HEK293 (cell line): ENCODE measurements at regions not wholly inside any gene's neighbourhood (a gene's known extent, or its start where the extent isn't known, plus 50 kb on each side); places are given as distances from the start of the nearest gene placed in this dataset.

Source experiments
- CTCF ChIA-PET: fragments of 350-600 bp; formaldehyde crosslinking; extraction: SDS; loops from one replicate; lab custom pipeline; 2021; ENCODE audit warnings: antibody characterized with exemption; lab: Yijun Ruan, JAX
- POLR2A ChIA-PET: fragments of 300-600 bp; formaldehyde crosslinking; extraction: SDS; loops from one replicate; lab custom pipeline; 2020; ENCODE audit warnings: antibody characterized with exemption, inconsistent platforms; lab: Yijun Ruan, JAX
- H3K27ac ChIP-seq: fragments of 200-500 bp; sonication (Bioruptor generic); 2 replicates; pipeline ENCODE4 v1.5.1; 2014; ENCODE audit warnings: low read depth, low read length, control low read depth, inconsistent platforms; ENCODE audit errors: extremely low read depth
- H3K36me3 ChIP-seq, 2 experiments: fragments of 200-500 bp in 1 of 2; sonication (Bioruptor generic) in 1 of 2; 1 replicate in 1 of 2; 2 replicates in 1 of 2; pipeline ENCODE4 v1.5.1; 2014 to 2017; ENCODE audit warnings: inconsistent platforms in 2 of 2, low read length in 2 of 2; ENCODE audit not compliant: control insufficient read depth in 2 of 2, insufficient read depth in 1 of 2
- H3K4me1 ChIP-seq: fragments of 200-500 bp; sonication (Bioruptor generic); 2 replicates; pipeline ENCODE4 v1.5.1; 2014; ENCODE audit warnings: mild to moderate bottlenecking, low read length, inconsistent platforms; ENCODE audit not compliant: control insufficient read depth, insufficient read depth
- H3K4me3 ChIP-seq: 2 replicates; pipeline ENCODE4 v1.5.1; 2011; ENCODE audit warnings: low read depth, mild to moderate bottlenecking, control low read depth, low read length, moderate library complexity
- H3K9me3 ChIP-seq: fragments of 200-500 bp; sonication (Bioruptor generic); 2 replicates; pipeline ENCODE4 v1.5.1; 2014; ENCODE audit warnings: low read depth, low read length, inconsistent platforms; ENCODE audit not compliant: control insufficient read depth, insufficient read depth
- FEZF1 ChIP-seq: fragments of 450-650 bp; formaldehyde crosslinking; IDR thresholded peaks from 2 replicates; pipeline ENCODE4 v1.5.1; 2016; ENCODE audit warnings: missing biosample characterization, missing genetic modification characterization
- MZF1 ChIP-seq: fragments of 450-650 bp; formaldehyde crosslinking; IDR thresholded peaks from 2 replicates; pipeline ENCODE4 v1.5.1; 2017; ENCODE audit warnings: missing biosample characterization, missing genetic modification characterization, borderline replicate concordance
- SP2 ChIP-seq: fragments of 450-650 bp; formaldehyde crosslinking; IDR thresholded peaks from 2 replicates; pipeline ENCODE4 v1.5.1; 2016; ENCODE audit warnings: missing biosample characterization, missing genetic modification characterization
- WT1 ChIP-seq: fragments of 450-650 bp; formaldehyde crosslinking; IDR thresholded peaks from 2 replicates; pipeline ENCODE4 v1.5.1; 2016; ENCODE audit warnings: missing biosample characterization, missing genetic modification characterization
- YY2 ChIP-seq: fragments of 450-650 bp; formaldehyde crosslinking; IDR thresholded peaks from 2 replicates; pipeline ENCODE4 v1.5.1; 2016; ENCODE audit warnings: missing biosample characterization, missing genetic modification characterization
- ZFP3 ChIP-seq: fragments of 450-650 bp; formaldehyde crosslinking; IDR thresholded peaks from 2 replicates; pipeline ENCODE4 v1.5.1; 2016; ENCODE audit warnings: low read depth, missing biosample characterization, missing genetic modification characterization
- ZNF133 ChIP-seq: fragments of 450-650 bp; formaldehyde crosslinking; IDR thresholded peaks from 2 replicates; pipeline ENCODE4 v1.5.1; 2016; ENCODE audit warnings: missing biosample characterization, missing genetic modification characterization
- ZNF155 ChIP-seq: fragments of 450-650 bp; formaldehyde crosslinking; IDR thresholded peaks from 2 replicates; pipeline ENCODE4 v1.5.1; 2016; ENCODE audit warnings: missing biosample characterization, missing genetic modification characterization
- ZNF19 ChIP-seq: fragments of 450-650 bp; formaldehyde crosslinking; IDR thresholded peaks from 2 replicates; pipeline ENCODE4; 2016; ENCODE audit warnings: missing biosample characterization, missing genetic modification characterization, low read depth
- ZNF214 ChIP-seq: fragments of 450-650 bp; formaldehyde crosslinking; IDR thresholded peaks from 2 replicates; pipeline ENCODE4 v1.5.1; 2017; ENCODE audit warnings: missing biosample characterization, mild to moderate bottlenecking, missing genetic modification characterization, borderline replicate concordance
- ZNF335 ChIP-seq: fragments of 450-650 bp; formaldehyde crosslinking; conservative IDR thresholded peaks from 2 replicates; pipeline ENCODE4 v1.5.1; 2016; ENCODE audit warnings: missing biosample characterization, missing genetic modification characterization
- ZNF549 ChIP-seq: fragments of 450-650 bp; IDR thresholded peaks from 2 replicates; pipeline ENCODE4 v1.5.1; 2018; ENCODE audit warnings: missing biosample characterization, missing genetic modification characterization, mild to moderate bottlenecking, inconsistent platforms, moderate library complexity
- ZNF555 ChIP-seq: fragments of 450-650 bp; formaldehyde crosslinking; conservative IDR thresholded peaks from 2 replicates; pipeline ENCODE4 v1.5.1; 2017; ENCODE audit warnings: missing biosample characterization, mild to moderate bottlenecking, missing genetic modification characterization, inconsistent platforms
- ZNF560 ChIP-seq: fragments of 450-650 bp; formaldehyde crosslinking; IDR thresholded peaks from 2 replicates; pipeline ENCODE4 v1.5.1; 2017; ENCODE audit warnings: missing biosample characterization, missing genetic modification characterization, borderline replicate concordance
- ZNF610 ChIP-seq: fragments of 450-650 bp; formaldehyde crosslinking; IDR thresholded peaks from 2 replicates; pipeline ENCODE4 v1.5.1; 2016; ENCODE audit warnings: missing biosample characterization, missing genetic modification characterization, borderline replicate concordance
- ZNF624 ChIP-seq: fragments of 450-650 bp; formaldehyde crosslinking; IDR thresholded peaks from 2 replicates; pipeline ENCODE4 v1.5.1; 2017; ENCODE audit warnings: missing biosample characterization, missing genetic modification characterization
- ZNF629 ChIP-seq: fragments of 450-650 bp; formaldehyde crosslinking; IDR thresholded peaks from 2 replicates; pipeline ENCODE4 v1.5.1; 2017; ENCODE audit warnings: missing biosample characterization, missing genetic modification characterization
- ZNF654 ChIP-seq: fragments of 450-650 bp; formaldehyde crosslinking; IDR thresholded peaks from 2 replicates; pipeline ENCODE4 v1.5.1; 2016; ENCODE audit warnings: low read depth, missing biosample characterization, missing genetic modification characterization
- ZNF658 ChIP-seq: fragments of 450-650 bp; formaldehyde crosslinking; IDR thresholded peaks from 2 replicates; pipeline ENCODE4; 2016; ENCODE audit warnings: missing biosample characterization, missing genetic modification characterization
- ZNF660 ChIP-seq: fragments of 450-650 bp; IDR thresholded peaks from 2 replicates; pipeline ENCODE4 v1.5.1; 2018; ENCODE audit warnings: missing biosample characterization, mild to moderate bottlenecking, missing genetic modification characterization
- ZNF670 ChIP-seq: fragments of 450-650 bp; formaldehyde crosslinking; IDR thresholded peaks from 2 replicates; pipeline ENCODE4 v1.5.1; 2016; ENCODE audit warnings: missing biosample characterization, missing genetic modification characterization, low read depth
- ZNF791 ChIP-seq: fragments of 450-650 bp; formaldehyde crosslinking; IDR thresholded peaks from 2 replicates; pipeline ENCODE4 v1.5.1; 2016; ENCODE audit warnings: missing biosample characterization, missing genetic modification characterization
- ZNF837 ChIP-seq: fragments of 450-650 bp; formaldehyde crosslinking; IDR thresholded peaks from 2 replicates; pipeline ENCODE4 v1.5.1; 2016; ENCODE audit warnings: missing biosample characterization, missing genetic modification characterization
- TF ChIP-seq, protein P1 (sequence below): fragments of 450-650 bp; formaldehyde crosslinking; IDR thresholded peaks from 2 replicates; pipeline ENCODE4 v1.5.1; 2016; ENCODE audit warnings: missing biosample characterization, missing genetic modification characterization
- TF ChIP-seq, protein P2 (sequence below): IDR thresholded peaks from 2 replicates; pipeline ENCODE4 v1.6.1; 2011; ENCODE audit warnings: mild to moderate bottlenecking, low read depth, low read length, borderline replicate concordance

DNA sequence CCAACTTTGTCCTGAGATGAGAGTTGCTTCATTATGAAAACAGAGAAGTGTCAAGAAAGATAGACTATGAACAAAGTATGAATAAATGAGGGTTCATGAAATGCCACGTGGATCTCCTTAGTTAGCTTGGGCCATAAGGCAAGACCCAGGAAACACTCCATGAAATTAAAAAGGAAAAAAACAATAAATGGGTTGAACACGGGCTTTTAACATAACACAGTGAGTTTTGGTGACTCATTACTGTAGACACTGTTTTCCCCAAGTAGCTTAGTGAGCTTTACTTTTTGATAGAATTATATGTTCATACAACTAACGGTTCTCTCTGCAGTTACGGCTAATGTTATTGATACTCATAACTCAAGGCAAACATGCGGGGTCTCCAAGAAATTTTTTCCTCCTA lies 265.0 kb downstream of the DHX15 start:
- H3K36me3 ChIP-seq, result no peaks in the 10 kb centered on the region
- POLR2A ChIA-PET, result no interaction called here
- H3K4me3 ChIP-seq, result no peak overlapping the region
- no peaks in the 10 kb centered on the region for H3K4me1 ChIP-seq
- CTCF ChIA-PET, result no interaction called here
- no peak overlapping the region for H3K27ac ChIP-seq
- H3K9me3 ChIP-seq, result no peaks in the 10 kb centered on the region
- TF ChIP-seq ZNF654 (tag by site-specific recombination) (no peak), ZNF560 (no peak), SP2 (tag by site-specific recombination) (no peak), WT1 (tag by site-specific recombination) (no peak), ZNF791 (tag by site-specific recombination) (no peak)

DNA sequence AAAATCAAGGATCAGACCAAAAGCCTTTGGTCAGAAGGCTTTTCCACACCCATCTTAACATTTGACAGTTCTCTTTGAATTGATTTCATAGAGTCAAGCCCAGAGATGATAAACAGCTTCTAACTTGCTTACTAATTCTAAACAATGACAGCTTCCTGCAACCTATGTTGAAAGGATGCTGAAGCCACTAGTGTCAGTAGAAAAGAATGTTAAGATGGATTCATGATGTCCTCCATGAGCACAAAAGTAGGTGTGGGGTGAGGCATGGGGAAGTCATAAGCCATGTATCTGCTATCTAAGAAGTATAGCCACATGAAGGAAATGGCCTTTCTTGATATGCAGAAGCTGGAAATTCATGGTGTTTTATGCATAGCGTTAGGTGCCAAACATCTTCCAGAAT lies 269.3 kb downstream of the DHX15 start:
- Histone ChIP-seq H3K27ac (no peak overlapping the region), H3K4me3 (no peak overlapping the region), H3K9me3 (no peaks in the 10 kb centered on the region), H3K36me3 (no peaks in the 10 kb centered on the region), H3K4me1 (no peaks in the 10 kb centered on the region)
- CTCF ChIA-PET, result interaction anchor here (0.7 kb wide), 1 partner anchor 459 kb away, joined by 8 read pairs; no protein-coding TSS in a partner anchor
- POLR2A ChIA-PET, result no interaction called here
- TF ChIP-seq ZNF555, result no peak
- no peak for TF ChIP-seq ZFP3 (tag by site-specific recombination)
- TF ChIP-seq ZNF660 (tag by site-specific recombination), result no peak
- TF ChIP-seq ZNF19 (tag by site-specific recombination), result no peak
- no peak for TF ChIP-seq MZF1
- TF ChIP-seq ZNF837 (tag by site-specific recombination), result no peak
- TF ChIP-seq, protein P1, sequence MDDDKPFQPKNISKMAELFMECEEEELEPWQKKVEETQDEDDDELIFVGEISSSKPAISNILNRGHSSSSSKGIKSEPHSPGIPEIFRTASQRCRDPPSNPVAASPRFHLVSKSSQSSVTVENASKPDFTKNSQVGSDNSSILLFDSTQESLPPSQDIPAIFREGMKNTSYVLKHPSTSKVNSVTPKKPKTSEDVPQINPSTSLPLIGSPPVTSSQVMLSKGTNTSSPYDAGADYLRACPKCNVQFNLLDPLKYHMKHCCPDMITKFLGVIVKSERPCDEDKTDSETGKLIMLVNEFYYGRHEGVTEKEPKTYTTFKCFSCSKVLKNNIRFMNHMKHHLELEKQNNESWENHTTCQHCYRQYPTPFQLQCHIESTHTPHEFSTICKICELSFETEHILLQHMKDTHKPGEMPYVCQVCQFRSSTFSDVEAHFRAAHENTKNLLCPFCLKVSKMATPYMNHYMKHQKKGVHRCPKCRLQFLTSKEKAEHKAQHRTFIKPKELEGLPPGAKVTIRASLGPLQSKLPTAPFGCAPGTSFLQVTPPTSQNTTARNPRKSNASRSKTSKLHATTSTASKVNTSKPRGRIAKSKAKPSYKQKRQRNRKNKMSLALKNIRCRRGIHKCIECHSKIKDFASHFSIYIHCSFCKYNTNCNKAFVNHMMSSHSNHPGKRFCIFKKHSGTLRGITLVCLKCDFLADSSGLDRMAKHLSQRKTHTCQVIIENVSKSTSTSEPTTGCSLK (tag by site-specific recombination), result no peak
- TF ChIP-seq ZNF658 (tag by site-specific recombination), result no peak
- no peak for TF ChIP-seq FEZF1 (tag by site-specific recombination)

DNA sequence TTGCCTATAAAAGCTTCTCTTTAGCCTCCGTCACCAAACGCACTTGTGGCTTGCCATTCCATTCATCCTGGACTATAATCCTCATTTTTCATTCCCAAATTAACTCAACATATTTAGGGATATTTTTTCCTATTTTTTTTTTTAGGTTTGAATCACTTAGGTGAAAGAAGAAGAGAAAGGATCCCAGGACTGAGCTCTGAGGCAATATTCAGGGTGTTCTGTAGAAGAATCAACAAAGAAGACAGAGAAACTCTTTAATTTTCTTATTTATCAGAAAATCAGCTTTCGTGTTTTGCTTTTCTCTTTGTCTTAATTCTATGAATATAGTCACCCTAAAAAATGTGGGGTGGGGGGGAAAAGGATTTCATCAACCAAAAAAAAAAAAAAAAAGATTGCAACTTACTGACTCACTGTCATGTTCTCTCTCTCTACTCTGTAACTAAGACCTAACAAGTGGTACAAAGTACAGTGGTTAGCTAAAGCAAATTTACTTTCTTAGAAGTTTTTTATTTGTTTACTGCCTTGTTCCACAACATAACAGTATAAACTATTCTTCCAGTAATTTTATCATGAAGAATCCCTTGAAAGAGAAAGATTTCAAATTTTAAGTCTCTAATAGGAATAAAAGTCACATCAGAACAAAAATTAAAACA lies 272.0 kb downstream of the DHX15 start:
- Histone ChIP-seq H3K4me3 (no peak overlapping the region), H3K4me1 (no peaks in the 10 kb centered on the region), H3K9me3 (no peaks in the 10 kb centered on the region), H3K36me3 (no peaks in the 10 kb centered on the region), H3K27ac (no peak overlapping the region)
- TF ChIP-seq ZNF610, result no peak
- TF ChIP-seq ZNF549 (tag by site-specific recombination), result no peak
- TF ChIP-seq ZNF670, result no peak
- no peak for TF ChIP-seq ZNF133
- ChIA-PET POLR2A (no interaction called here), CTCF (interaction anchor here (0.6 kb wide), 1 partner anchor 51 kb away, joined by 3 read pairs; no protein-coding TSS in a partner anchor)

DNA sequence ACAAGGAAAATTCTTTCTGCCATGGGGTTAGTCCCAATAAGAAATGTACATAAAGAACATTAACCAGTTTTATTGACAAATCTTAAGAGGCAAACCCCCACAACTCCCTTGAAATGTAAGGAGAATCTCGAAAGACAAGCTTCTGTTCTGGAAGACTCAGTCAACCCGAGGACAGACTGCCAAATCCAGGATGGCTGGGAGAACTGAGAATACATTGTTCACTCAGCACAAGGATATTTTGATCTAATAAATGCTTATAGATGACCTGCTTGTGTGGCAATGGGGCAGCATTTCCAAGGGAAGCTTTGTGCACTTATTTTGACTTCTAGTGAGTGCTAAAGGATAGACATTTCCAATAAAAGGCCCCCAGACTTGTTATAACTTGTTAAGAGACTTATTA lies 280.4 kb downstream of the DHX15 start:
- H3K27ac ChIP-seq, result no peak overlapping the region
- H3K36me3 ChIP-seq, result no peaks in the 10 kb centered on the region
- ChIA-PET CTCF (no interaction called here), POLR2A (no interaction called here)
- no peak overlapping the region for H3K4me3 ChIP-seq
- no peaks in the 10 kb centered on the region for H3K4me1 ChIP-seq
- H3K9me3 ChIP-seq, result no peaks in the 10 kb centered on the region
- TF ChIP-seq ZNF214 (tag by site-specific recombination), result no peak
- TF ChIP-seq, protein P2, sequence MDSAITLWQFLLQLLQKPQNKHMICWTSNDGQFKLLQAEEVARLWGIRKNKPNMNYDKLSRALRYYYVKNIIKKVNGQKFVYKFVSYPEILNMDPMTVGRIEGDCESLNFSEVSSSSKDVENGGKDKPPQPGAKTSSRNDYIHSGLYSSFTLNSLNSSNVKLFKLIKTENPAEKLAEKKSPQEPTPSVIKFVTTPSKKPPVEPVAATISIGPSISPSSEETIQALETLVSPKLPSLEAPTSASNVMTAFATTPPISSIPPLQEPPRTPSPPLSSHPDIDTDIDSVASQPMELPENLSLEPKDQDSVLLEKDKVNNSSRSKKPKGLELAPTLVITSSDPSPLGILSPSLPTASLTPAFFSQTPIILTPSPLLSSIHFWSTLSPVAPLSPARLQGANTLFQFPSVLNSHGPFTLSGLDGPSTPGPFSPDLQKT, result no peak
- TF ChIP-seq YY2, result no peak
- TF ChIP-seq ZNF155 (tag by site-specific recombination), result no peak
- TF ChIP-seq ZNF629 (tag by site-specific recombination), result no peak
- no peak for TF ChIP-seq ZNF624
- no peak for TF ChIP-seq ZNF335 (tag by site-specific recombination)
